HS-27A (cell line): ENCODE measurements at regions not wholly inside any gene's neighbourhood (a gene's known extent, or its start where the extent isn't known, plus 50 kb on each side); places are given as distances from the start of the nearest gene placed in this dataset.

Source experiments
- DNase-seq: peaks from one replicate; pipeline ENCODE4 v3.0.0-alpha.2; 2012; ENCODE audit warnings: low read depth, missing footprints

DNA sequence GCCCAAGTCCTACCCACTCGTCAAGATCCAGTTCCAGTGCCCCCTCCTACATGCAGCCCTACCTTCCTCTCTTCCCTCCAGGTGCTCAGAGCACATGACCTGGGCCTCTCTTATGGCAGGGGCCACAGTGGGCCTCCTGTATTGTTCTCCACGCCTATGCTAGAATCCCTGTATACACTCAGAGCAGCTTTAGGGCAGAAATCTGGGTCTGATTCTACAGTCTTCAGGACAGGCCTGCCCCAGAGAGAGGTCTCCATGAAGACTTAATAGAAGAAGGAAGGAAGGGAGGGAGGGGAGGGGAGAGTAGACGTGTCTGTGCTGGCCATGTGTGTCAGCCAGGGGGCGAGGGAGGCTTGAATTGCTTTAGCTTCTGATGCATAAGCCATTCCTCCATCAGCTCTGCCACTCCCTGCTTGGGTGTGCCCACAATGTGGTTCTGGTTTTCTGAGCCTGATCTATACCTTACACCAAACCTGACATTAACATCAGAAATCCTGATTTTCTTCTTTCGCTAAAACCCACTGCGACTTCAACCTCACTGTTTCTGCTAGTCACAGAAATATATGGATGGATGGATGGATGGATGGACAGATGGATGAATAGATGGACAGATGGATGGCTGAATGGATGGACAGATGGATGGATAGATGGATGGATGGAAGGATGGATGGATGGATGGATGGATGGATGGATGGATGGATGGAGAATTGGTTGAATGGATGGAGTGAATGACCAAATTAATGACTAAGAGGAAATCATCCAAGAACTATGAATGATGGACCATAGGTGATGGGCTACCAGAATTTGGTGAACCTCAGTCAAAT, 56.6 kb upstream of the PRDM11 start:
- no peak for DNase-seq

DNA sequence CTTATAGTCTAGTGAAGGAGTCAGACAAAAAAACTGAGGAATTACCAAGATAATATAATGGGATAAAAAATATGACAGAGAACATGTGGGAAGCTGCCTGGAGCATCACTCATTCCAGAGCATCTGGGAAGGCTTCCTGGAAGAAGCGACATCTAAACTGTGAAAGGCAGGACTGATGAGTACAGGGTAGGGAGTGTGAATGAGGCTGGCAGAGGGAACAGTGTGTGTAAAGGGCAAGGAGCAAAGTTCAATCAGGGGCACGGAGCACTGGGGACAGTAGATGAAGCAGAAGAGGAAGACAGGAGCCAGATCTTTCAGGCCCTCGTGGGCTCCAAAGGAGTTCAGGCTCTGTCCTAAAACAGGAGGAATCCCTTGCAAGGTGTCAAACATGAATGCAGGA, 55.8 kb upstream of the PRDM11 start:
- DNase-seq, result no peak

DNA sequence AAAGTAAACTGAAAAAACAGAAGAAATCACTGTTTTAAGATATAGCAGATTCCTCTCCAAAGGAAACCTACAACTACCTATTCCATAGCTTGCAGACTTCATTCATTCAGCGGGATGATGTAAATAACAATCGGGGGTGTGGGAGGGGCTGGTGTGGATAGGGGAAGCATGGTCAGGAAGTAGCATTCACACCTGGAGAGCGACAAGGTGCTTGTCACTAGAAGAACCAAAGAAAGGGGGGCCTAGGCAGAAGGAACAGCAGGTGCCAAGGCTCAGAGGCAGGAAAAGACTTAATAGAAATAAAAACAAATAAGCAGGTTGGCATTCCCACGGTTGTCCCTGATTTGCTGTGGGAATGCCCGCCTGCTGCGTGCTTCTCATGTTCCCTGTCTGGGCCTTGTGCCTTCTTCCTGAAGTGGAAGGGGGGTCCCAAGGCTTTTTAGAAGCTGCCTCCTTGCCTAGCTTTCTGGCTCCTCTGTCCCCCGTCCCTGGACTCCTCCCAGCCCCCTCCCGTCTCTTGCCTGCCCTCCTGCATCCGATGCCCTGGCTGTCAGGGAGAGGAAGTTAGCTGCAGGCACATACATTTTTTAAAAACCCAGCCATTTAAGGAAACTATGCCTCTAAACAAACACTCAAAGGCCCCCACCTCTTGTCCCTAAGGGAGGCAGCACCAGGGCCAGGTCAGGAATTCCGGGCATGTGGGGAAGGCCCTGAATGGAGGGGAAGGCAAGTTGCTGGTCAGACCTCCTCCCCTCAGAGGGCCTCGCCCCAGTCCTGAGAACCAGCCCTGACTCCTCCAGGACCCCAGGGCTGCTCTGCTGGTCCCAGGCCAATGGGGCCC, 54.7 kb upstream of the PRDM11 start:
- DNase-seq, result peak; percentile 76

DNA sequence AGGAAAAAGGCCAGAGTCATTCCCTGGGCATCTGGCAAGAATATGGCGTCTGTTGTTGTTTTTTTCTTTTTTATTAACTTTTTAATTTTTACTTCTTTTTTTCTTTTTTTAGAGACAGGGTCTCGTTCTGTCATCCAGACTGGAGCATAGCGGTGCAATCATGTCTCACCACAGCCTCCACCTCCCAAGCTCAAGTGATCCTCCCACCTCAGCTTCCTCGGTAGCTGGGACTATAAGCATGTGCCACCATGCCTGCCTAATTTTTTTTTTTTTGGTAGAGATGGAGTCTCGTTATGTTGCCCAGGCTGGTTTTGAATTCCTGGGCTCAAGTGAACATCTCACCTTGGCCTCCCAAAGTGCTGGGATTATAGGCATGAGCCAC, 54.0 kb upstream of the PRDM11 start:
- DNase-seq, result no peak

DNA sequence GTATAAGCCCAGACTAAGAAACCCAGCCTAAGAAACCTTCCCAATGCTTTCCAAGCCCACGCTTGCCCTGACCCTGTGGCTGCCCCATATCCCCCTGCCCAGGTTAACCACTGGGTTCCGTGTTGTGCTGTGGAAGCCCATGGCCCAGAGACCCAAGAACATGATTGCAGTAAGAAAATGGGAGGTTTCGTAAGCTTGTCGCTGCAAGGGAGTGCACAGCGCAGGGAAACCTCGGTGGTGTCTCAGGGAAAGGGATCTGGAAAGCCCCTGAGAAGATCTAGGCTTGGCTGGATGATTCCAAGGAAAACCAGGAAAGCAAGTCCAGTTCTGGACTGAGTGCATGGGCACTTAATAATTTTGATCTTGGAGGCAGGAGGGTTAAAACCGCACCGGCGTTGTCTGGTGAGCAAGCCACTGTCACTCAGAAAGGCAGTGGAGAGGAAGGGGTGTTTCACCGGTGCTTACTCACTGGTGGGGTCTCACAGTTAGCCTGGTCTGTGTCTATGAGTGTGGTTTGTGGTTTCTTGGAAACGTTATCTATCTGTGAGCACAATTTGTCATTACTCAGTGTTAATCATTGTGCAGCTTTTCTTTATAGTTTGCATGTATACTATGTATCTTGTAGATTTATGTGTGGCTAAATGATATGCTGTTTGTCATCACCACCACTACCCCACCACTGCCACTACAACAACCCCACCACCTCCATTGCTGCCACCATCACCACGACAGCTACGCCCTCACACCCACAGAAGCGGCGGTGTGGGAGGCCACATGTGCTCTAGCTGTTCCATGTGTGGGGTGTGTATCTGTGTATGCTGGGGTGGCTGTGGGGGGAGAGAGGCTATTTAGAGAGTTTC, 53.3 kb upstream of the PRDM11 start:
- DNase-seq, result peak; percentile 71

DNA sequence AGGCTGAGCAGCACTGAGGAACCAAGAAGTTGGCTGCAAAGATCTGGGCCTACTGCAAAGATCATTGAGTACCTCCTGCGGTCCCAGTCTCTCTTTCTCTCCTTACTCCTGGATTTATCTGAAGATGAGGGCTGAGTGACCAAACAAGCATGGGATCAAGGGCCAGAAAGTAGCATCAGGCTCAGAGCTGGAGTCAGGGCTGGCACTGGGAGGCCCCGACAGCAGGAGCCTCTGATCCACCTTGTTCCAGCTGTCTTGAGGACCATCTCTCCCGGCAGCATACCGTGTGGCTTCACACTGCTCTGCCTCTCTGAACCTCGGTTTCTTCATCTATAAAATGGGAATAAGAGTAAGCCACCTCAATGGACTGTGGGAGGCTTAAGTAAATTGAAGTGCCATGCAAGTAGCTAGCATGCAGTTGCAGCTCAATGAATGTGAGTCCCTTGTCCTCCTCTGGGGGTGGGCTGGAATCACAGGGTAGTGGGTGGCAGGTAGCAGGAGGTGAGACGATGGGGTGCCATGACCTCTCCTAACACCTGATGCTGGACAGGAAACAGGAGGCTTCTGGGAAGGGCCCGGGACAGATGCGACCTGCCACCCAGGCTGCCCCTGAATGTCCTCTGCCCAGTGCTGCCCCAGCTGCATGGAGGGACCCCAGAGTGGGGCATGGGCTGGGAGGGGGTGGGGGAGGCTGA, 52.5 kb upstream of the PRDM11 start:
- DNase-seq, result no peak

DNA sequence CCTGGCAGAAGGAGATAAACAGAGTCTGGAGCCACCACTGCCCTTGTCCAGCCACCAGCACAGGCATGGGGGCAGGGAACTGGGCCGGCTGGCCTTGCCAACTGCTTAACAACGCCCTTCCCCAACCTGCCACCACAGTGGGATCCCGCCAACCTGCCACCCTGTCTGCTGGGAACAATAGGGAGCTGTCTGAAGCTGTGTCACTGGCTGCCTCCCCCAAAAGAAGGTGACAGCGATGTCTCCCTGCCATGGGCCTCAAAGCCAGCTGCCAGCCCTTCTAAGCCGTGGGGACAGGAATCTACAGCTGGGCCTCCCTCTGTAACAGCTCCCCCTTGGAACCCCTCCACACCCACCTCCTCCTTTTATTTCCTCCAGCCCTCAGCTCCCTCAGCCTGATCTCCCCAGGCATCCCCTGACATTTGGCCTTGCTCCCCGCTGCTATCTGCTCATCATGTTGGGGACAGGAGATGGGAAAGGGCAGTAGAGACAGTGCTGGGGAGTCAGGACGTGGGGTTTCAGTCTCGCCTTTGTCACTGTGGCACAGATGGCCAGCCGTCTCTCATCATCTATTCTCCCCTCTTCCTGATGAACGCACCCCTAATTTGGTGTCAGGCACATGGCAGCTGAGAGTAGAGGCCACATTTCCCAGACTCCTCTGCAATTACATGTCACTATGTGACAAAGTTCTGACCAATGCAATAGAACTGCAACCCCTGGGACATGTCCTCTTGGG, 51.3 kb upstream of the PRDM11 start:
- DNase-seq, result no peak

DNA sequence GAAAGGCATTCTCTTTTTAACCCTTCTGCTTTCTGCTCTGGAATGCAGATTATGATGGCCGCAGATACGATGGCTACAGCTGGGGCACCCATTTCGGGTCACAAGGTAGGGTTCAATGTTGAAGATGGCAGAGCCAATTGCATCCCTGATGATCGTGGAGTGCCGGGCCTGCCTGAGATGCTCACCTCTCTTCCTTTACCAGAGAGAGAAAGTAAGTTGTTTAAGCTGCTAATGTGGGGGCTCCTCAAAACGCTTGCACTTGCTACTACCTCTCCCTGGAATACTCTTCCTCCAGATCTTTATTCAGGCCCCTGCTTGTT, 50.8 kb upstream of the PRDM11 start:
- no peak for DNase-seq

DNA sequence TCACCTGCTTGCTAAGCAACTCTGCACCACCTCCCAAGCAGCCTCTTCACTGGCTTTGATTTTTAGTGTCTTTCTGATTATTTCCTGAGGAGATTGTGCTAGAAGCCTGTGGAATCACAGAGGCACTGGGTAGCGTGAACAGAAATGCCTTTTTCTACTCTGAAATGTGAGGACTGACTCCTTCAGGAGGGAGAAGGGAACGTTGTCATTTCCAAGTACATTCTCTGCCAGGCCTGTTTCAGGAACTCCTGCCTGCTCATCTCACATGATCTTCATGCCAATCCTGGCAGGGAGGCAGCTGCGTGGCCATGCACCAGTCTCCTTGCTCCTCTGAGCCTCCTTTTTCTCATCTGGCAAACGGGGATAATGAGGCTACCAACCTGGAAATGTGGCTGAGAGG, 49.8 kb upstream of the PRDM11 start:
- no peak for DNase-seq
